Mesenchymal stem cell (in vitro differentiated cells and primary cell): ENCODE measurements at regions not wholly inside any gene's neighbourhood (a gene's known extent, or its start where the extent isn't known, plus 50 kb on each side); places are given as distances from the start of the nearest gene placed in this dataset.
"Not testable (repeated sequence)": the region's sequence is repeated elsewhere in the genome, so short reads cannot be mapped to it uniquely, and the experiment has no call there.

Source experiments
- DNase-seq: peaks from one replicate; pipeline ENCODE4 v3.0.0-alpha.2; 2013
- H2AFZ ChIP-seq: one replicate; pipeline ENCODE4 v1.6.1; 2013; ENCODE audit warnings: low read depth, mild to moderate bottlenecking, control low read depth, inconsistent platforms, low read length, moderate library complexity
- H2AK5ac ChIP-seq: 2 replicates; pipeline ENCODE4 v1.6.1; 2013; ENCODE audit warnings: low read length, moderate library complexity, mild to moderate bottlenecking, inconsistent platforms; ENCODE audit not compliant: severe bottlenecking
- H2BK120ac ChIP-seq: one replicate; pipeline ENCODE4 v1.6.1; 2013; ENCODE audit warnings: low read depth, mild to moderate bottlenecking, inconsistent platforms, low read length, moderate library complexity
- H2BK12ac ChIP-seq, 2 experiments: one replicate each; pipeline ENCODE4 v1.6.1; 2013; ENCODE audit warnings: inconsistent platforms in 2 of 2, low read length in 2 of 2, mild to moderate bottlenecking in 2 of 2, moderate library complexity in 2 of 2, control low read depth in 1 of 2
- H2BK15ac ChIP-seq: one replicate; pipeline ENCODE4 v1.6.1; 2013; ENCODE audit warnings: mild to moderate bottlenecking, low read depth, inconsistent platforms; ENCODE audit not compliant: poor library complexity, severe bottlenecking
- H2BK5ac ChIP-seq: 2 replicates; pipeline ENCODE4 v1.6.1; 2013; ENCODE audit warnings: low read depth, mild to moderate bottlenecking, low read length, control low read depth, inconsistent platforms; ENCODE audit not compliant: poor library complexity, severe bottlenecking
- H3K14ac ChIP-seq, 2 experiments: one replicate each; pipeline ENCODE4 v1.6.1; 2013; ENCODE audit warnings: inconsistent platforms in 2 of 2, low read length in 2 of 2, control low read depth in 1 of 2, mild to moderate bottlenecking in 1 of 2, moderate library complexity in 1 of 2
- H3K18ac ChIP-seq, 2 experiments: one replicate each; pipeline ENCODE4 v1.6.1; 2013; ENCODE audit warnings: inconsistent platforms in 2 of 2, low read length in 2 of 2, control low read depth in 1 of 2, low read depth in 1 of 2, mild to moderate bottlenecking in 1 of 2
- H3K23ac ChIP-seq, 2 experiments: one replicate each; pipeline ENCODE4 v1.6.1; 2013; ENCODE audit warnings: inconsistent platforms in 2 of 2, low read length in 2 of 2, mild to moderate bottlenecking in 2 of 2, moderate library complexity in 2 of 2, control low read depth in 1 of 2
- H3K27ac ChIP-seq: 2 replicates; pipeline ENCODE4 v1.5.1; 2013; ENCODE audit warnings: mild to moderate bottlenecking, moderate library complexity, low read length, control low read depth, inconsistent platforms; ENCODE audit not compliant: poor library complexity, severe bottlenecking
- H3K27me3 ChIP-seq, 2 experiments: 2 replicates each; pipeline versions ENCODE4 v1.6.1 to v1.7.0; 2013; ENCODE audit warnings: low read length in 2 of 2, mild to moderate bottlenecking in 2 of 2, moderate library complexity in 2 of 2, control low read depth in 1 of 2, inconsistent platforms in 1 of 2; ENCODE audit not compliant: control insufficient read depth in 1 of 2, insufficient read depth in 1 of 2
- H3K36me3 ChIP-seq, 2 experiments: 2 replicates each; pipeline versions ENCODE4 v1.6.1 to v1.7.0; 2013; ENCODE audit warnings: low read length in 2 of 2, control low read depth in 1 of 2, inconsistent platforms in 1 of 2, low read depth in 1 of 2, mild to moderate bottlenecking in 1 of 2; ENCODE audit not compliant: insufficient read depth in 2 of 2, control insufficient read depth in 1 of 2
- H3K4ac ChIP-seq, 2 experiments: one replicate each; pipeline ENCODE4 v1.6.1; 2013; ENCODE audit warnings: inconsistent platforms in 2 of 2, low read length in 2 of 2, mild to moderate bottlenecking in 2 of 2, moderate library complexity in 2 of 2, control low read depth in 1 of 2, low read depth in 1 of 2
- H3K4me1 ChIP-seq: 2 replicates; pipeline ENCODE4 v1.6.1; 2013; ENCODE audit warnings: low read depth, low read length, control low read depth; ENCODE audit not compliant: control insufficient read depth, insufficient read depth
- H3K4me2 ChIP-seq: 2 replicates; pipeline ENCODE4 v1.6.1; 2013; ENCODE audit warnings: low read length, mild to moderate bottlenecking, inconsistent platforms; ENCODE audit not compliant: poor library complexity, severe bottlenecking
- H3K4me3 ChIP-seq, 2 experiments: 2 replicates each; pipeline versions ENCODE4 v1.5.1 to v1.7.0; 2013; ENCODE audit warnings: low read length in 2 of 2, mild to moderate bottlenecking in 2 of 2, control low read depth in 1 of 2, low read depth in 1 of 2; ENCODE audit not compliant: insufficient read depth in 1 of 2
- H3K79me1 ChIP-seq: replicated peaks from 2 replicates; pipeline ENCODE4 v1.6.1; 2013; ENCODE audit warnings: mild to moderate bottlenecking, control low read depth, low read length, inconsistent platforms; ENCODE audit not compliant: poor library complexity, severe bottlenecking
- H3K9ac ChIP-seq: 2 replicates; pipeline ENCODE4 v1.7.0; 2013; ENCODE audit warnings: mild to moderate bottlenecking, low read length, moderate library complexity
- H3K9me3 ChIP-seq: 2 replicates; pipeline ENCODE4 v1.7.0; 2013; ENCODE audit warnings: mild to moderate bottlenecking, low read length; ENCODE audit not compliant: control insufficient read depth
- H4K8ac ChIP-seq: one replicate; pipeline ENCODE4 v1.6.1; 2013; ENCODE audit warnings: inconsistent platforms, mild to moderate bottlenecking, low read length, moderate library complexity
- H4K91ac ChIP-seq: one replicate; pipeline ENCODE4 v1.6.1; 2013; ENCODE audit warnings: mild to moderate bottlenecking, low read length, inconsistent platforms
- WGBS: methylation state at CpG from one replicate; pipeline ENCODE4 v1.1.7; 2013; ENCODE audit warnings: mixed read lengths; 5-methylcytosine and 5-hydroxymethylcytosine counted together

DNA sequence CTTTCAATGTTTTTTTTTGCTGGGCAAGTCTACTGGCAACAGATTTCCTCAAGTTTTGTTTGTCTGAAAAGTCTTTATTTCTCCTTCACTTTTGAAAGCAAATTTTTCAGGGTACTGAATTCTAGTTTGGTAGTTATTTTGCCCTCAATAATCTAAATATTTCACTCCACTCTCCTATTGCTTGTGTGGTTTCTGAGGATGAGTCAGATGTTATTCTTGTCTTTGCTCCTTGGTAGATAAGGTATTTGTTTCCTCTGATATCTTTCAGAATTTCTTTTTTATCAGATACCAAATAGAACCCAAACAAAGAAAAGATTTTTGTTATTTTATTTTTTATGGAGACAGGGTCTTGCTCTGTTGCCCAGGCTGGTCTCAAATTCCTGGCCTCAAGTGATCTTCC lies 99.2 kb upstream of the MALRD1 start:
- Histone ChIP-seq H2AFZ (no peak overlapping the region), H3K27ac (no peak overlapping the region), H4K8ac (no peak overlapping the region), H2BK15ac (no peak overlapping the region), H3K79me1 (no peaks in the 10 kb centered on the region), H2BK120ac (no peak overlapping the region), H3K23ac (no peak overlapping the region), H2AK5ac (no peak overlapping the region), H2BK12ac (no peak overlapping the region), H3K14ac (no peak overlapping the region), H4K91ac (no peak overlapping the region), H3K18ac (no peak overlapping the region), H3K36me3 (no peaks in the 10 kb centered on the region), H3K9ac (no peak overlapping the region), H3K4me1 (no peaks in the 10 kb centered on the region), H3K27me3 (no peaks in the 10 kb centered on the region), H3K9me3 (peaks cover 3% of the 10 kb centered on the region), H3K4me2 (no peak overlapping the region), H2BK5ac (no peak overlapping the region), H3K4me3 (no peak overlapping the region), H3K4ac (no peak overlapping the region)
- no peak for DNase-seq

DNA sequence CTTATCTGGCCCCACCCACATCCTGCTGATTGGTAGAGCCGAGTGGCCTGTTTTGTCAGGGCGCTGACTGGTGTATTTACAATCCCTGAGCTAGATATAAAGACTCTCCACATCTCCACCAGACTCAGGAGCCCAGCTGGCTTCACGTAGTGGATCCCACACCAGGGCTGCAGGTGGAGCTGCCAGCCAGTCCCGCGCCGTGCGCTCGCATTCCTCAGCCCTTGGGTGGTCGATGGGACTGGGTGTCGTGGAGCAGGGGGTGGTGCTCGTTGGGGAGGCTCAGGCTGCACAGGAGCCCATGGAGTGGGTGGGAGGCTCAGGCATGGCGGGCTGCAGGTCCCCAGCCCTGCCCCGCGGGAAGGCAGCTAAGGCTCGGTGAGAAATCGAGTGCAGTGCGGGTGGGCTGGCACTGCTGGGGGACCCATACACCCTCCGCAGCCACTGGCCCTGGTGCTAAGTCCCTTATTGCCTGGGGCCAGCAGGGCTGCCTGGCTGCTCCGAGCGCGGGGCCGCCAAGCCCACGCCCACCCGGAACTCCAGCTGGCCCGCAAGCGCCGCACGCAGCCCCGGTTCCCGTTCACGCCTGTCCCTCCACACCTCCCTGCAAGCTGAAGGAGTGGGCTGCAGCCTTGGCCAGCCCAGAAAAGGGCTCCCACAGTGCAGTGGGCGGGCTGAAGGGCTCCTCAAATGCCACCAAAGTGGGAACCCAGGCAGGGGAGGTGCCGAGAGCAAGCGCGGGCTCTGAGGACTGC lies 97.4 kb upstream of the MALRD1 start:
- H3K4me1 ChIP-seq, H2BK120ac ChIP-seq, H3K27me3 ChIP-seq, H3K9ac ChIP-seq, H2AFZ ChIP-seq, H3K36me3 ChIP-seq, H3K14ac ChIP-seq, H3K4me2 ChIP-seq, H2BK15ac ChIP-seq, H3K4me3 ChIP-seq, H3K79me1 ChIP-seq, H4K91ac ChIP-seq, H2AK5ac ChIP-seq, H3K23ac ChIP-seq, H3K27ac ChIP-seq, H2BK5ac ChIP-seq, H2BK12ac ChIP-seq, H4K8ac ChIP-seq, H3K18ac ChIP-seq, DNase-seq, H3K4ac ChIP-seq, H3K9me3 ChIP-seq: not testable (repeated sequence)
- WGBS = 93% methylated on average over 28 of the region's 35 CpGs

- no peaks in the 10 kb centered on the region for H3K27me3 ChIP-seq
- no peak overlapping the region for H2AFZ ChIP-seq
- no peaks in the 10 kb centered on the region for H3K36me3 ChIP-seq
- no peak overlapping the region for H3K4me3 ChIP-seq
- no peak overlapping the region for H3K4ac ChIP-seq
- H2BK120ac ChIP-seq = no peak overlapping the region
- no peak overlapping the region for H2BK15ac ChIP-seq
- no peak overlapping the region for H4K8ac ChIP-seq
- no peak overlapping the region for H2BK12ac ChIP-seq
- no peak overlapping the region for H3K4me2 ChIP-seq
- peaks cover 4% of the 10 kb centered on the region for H3K9me3 ChIP-seq
- WGBS = 56% methylated on average over 1 of the region's 1 CpG
- DNase-seq = no peak
- no peak overlapping the region for H3K9ac ChIP-seq
- H4K91ac ChIP-seq = no peak overlapping the region
- H3K14ac ChIP-seq = no peak overlapping the region
- H3K27ac ChIP-seq = no peak overlapping the region
- H2BK5ac ChIP-seq = no peak overlapping the region
- no peak overlapping the region for H3K23ac ChIP-seq
- no peaks in the 10 kb centered on the region for H3K4me1 ChIP-seq
- no peak overlapping the region for H3K18ac ChIP-seq
- no peak overlapping the region for H2AK5ac ChIP-seq
- H3K79me1 ChIP-seq = no peaks in the 10 kb centered on the region
Measured at GRCh38 chr10:18955061-18955460, 93.5 kb upstream of the MALRD1 start.

DNA sequence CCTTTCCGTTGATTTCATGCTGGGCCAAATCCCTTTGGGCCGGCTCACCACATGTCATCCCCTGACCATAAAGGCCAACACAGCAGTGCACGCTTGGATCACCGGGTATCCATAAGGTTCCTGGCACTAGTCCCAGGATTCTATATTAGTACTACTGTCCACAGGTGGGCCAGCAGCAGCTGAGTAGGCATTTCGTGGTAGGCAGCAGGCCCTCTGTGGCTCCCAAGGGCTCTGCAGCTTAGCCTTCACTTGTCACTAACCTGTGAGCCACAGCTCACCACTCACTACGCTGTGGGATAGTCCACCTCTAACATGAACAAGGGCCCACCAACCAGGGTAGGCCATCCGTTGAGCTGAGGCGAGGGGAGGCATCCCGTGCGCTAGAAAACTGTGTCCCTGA lies 89.2 kb upstream of the MALRD1 start:
- Histone ChIP-seq H2BK15ac (no peak overlapping the region), H3K36me3 (no peaks in the 10 kb centered on the region), H3K4me2 (no peak overlapping the region), H3K27me3 (no peaks in the 10 kb centered on the region), H3K79me1 (no peaks in the 10 kb centered on the region), H2AK5ac (no peak overlapping the region), H3K23ac (no peak overlapping the region), H2BK5ac (no peak overlapping the region), H2AFZ (no peak overlapping the region), H3K14ac (no peak overlapping the region), H3K4ac (no peak overlapping the region), H3K4me1 (no peaks in the 10 kb centered on the region), H3K9ac (no peak overlapping the region), H4K91ac (no peak overlapping the region), H4K8ac (no peak overlapping the region), H3K18ac (no peak overlapping the region), H3K27ac (no peak overlapping the region), H3K9me3 (peaks cover 13% of the 10 kb centered on the region), H2BK120ac (no peak overlapping the region), H2BK12ac (no peak overlapping the region), H3K4me3 (no peak overlapping the region)
- 90% methylated on average over 10 of the region's 10 CpGs for WGBS
- no peak for DNase-seq
